ENCODE measurements at regions not wholly inside any gene's neighbourhood (a gene's known extent, or its start where the extent isn't known, plus 50 kb on each side); places are given as distances from the start of the nearest gene placed in this dataset.

DNA sequence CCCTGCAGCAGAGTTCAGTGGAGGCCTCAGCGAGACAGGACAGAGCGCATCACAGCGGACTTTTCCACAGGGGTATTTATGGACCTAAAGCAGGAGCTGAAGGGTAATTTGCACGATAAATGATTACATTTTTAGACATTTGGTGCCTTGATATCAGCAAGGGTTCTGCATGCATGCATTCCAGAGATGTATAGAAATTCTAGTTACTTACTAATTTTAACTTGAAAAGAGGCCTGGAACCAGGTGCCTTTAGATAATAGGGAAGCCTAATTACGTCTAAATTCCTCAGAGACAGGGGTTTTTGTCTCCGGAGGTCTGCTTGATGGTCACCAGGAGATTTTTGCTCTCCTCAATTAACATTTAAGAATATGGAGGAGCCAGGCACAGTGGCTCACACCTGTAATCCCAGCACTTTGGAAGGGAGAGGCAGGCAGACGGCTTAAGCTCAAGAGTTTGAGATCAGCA is 79.8 kb upstream of the MFGE8 start:
- ChIA-PET CTCF (interaction anchor here (1.8 kb wide), 1 partner anchor 88 kb away, joined by 5 read pairs; no protein-coding TSS in a partner anchor), SMC1A (ENCODE audit: uncharacterized antibody, unreplicated experiment) (interaction anchor here (2.3 kb wide), 1 partner anchor 10 kb away, joined by 7 read pairs; no protein-coding TSS in a partner anchor), POLR2A (no interaction called here), RAD21 (ENCODE audit: unreplicated experiment) (no interaction called here)
- in situ Hi-C loops (cut with MboI) (no loop called here), intact Hi-C loops (cut with micrococcal nuclease; ENCODE audit: unreplicated experiment) (no loop called here)
- ATAC-seq (no peak), DNase-seq (ENCODE audit: low read depth, low spot score) (no peak), FAIRE-seq (no peak)
- Histone ChIP-seq H2AFZ (ENCODE audit: control insufficient read depth, low read depth, low read length) (no peak overlapping the region), H3K4me3 (no peak overlapping the region), H3K9me3 (replicated peaks; ENCODE audit: control insufficient read depth, insufficient read depth, low read length) (no peaks in the 10 kb centered on the region), H3K4me2 (ENCODE audit: control insufficient read depth, insufficient read depth) (no peak overlapping the region), H3K27me3 (replicated peaks in 1 of 2; ENCODE audit: control insufficient read depth in 2 of 2, insufficient read depth in 2 of 2, low read length in 1 of 2) (no peaks in the 10 kb centered on the region; a peak in 1 of 4 replicates), H3K36me3 (ENCODE audit: control insufficient read depth in 2 of 2, insufficient read depth in 2 of 2, low read length in 1 of 2) (no peaks in the 10 kb centered on the region), H3K79me2 (ENCODE audit: control insufficient read depth, insufficient read depth, low read length) (no peaks in the 10 kb centered on the region), H3K4me1 (ENCODE audit: control insufficient read depth, insufficient read depth, low read length) (no peaks in the 10 kb centered on the region), H4K20me1 (ENCODE audit: control insufficient read depth, insufficient read depth) (no peaks in the 10 kb centered on the region), H3K27ac (ENCODE audit: control insufficient read depth, insufficient read depth) (no peak overlapping the region), H3K9ac (ENCODE audit: control insufficient read depth, insufficient read depth, low read length) (no peak overlapping the region)
- TF ChIP-seq ZZZ3 (IDR thresholded peaks at IDR 0.05; ENCODE audit: control insufficient read depth, insufficient read length, low read depth) (no peak), ATF2 (IDR thresholded peaks at IDR 0.05; ENCODE audit: low read length) (no peak), CBX5 (IDR thresholded peaks at IDR 0.05; ENCODE audit: low read depth) (no peak), RBBP5 (conservative IDR thresholded peaks at IDR 0.05) (no peak), RUNX3 (IDR thresholded peaks at IDR 0.05; ENCODE audit: low read length) (no peak), CHD2 (IDR thresholded peaks at IDR 0.05; ENCODE audit: borderline replicate concordance, low read depth, low read length) (no peak)
- 39% methylated on average over 7 of the region's 7 CpGs for WGBS (ENCODE audit: insufficient coverage, insufficient replicate concordance, low lambda C conversion rate, missing lambda C conversion rate)
- no TSS peak for BruUV-seq (replicated peaks)

GRCh38 chr15:88993662-88994061 is 80.5 kb upstream of the MFGE8 start:
- BruUV-seq (replicated peaks) = no TSS peak
- H3K27me3 ChIP-seq (replicated peaks in 1 of 2; ENCODE audit: control insufficient read depth in 2 of 2, insufficient read depth in 2 of 2, low read length in 1 of 2) = no peaks in the 10 kb centered on the region; a peak in 1 of 4 replicates
- no peak for TF ChIP-seq ZNF384 (IDR thresholded peaks at IDR 0.05; ENCODE audit: borderline replicate concordance, low read depth, low read length)
- ChIA-PET SMC1A (ENCODE audit: uncharacterized antibody, unreplicated experiment) (interaction anchor here (1.1 to 2.3 kb wide), 2 partner anchors 11 to 89 kb away, joined by 5 to 7 read pairs; no protein-coding TSS in a partner anchor), POLR2A (no interaction called here), RAD21 (ENCODE audit: unreplicated experiment) (no interaction called here), CTCF (interaction anchor here (0.7 to 1.4 kb wide), 2 partner anchors 14 to 89 kb away, joined by 3 read pairs; no protein-coding TSS in a partner anchor)
- no peaks in the 10 kb centered on the region for H3K79me2 ChIP-seq (ENCODE audit: control insufficient read depth, insufficient read depth, low read length)
- no peaks in the 10 kb centered on the region for H3K4me1 ChIP-seq (ENCODE audit: control insufficient read depth, insufficient read depth, low read length)
- H3K4me3 ChIP-seq = no peak overlapping the region
- H3K9me3 ChIP-seq (replicated peaks; ENCODE audit: control insufficient read depth, insufficient read depth, low read length) = no peaks in the 10 kb centered on the region
- H3K4me2 ChIP-seq (ENCODE audit: control insufficient read depth, insufficient read depth) = no peak overlapping the region
- ATAC-seq = no peak
- no peak overlapping the region for H3K27ac ChIP-seq (ENCODE audit: control insufficient read depth, insufficient read depth)
- H2AFZ ChIP-seq (ENCODE audit: control insufficient read depth, low read depth, low read length) = no peak overlapping the region
- in situ Hi-C loops (cut with MboI) (no loop called here), intact Hi-C loops (cut with micrococcal nuclease; ENCODE audit: unreplicated experiment) (no loop called here)
- DNase-seq (ENCODE audit: low read depth, low spot score) = no peak
- no peak overlapping the region for H3K9ac ChIP-seq (ENCODE audit: control insufficient read depth, insufficient read depth, low read length)
- 32% methylated on average over 5 of the region's 5 CpGs for WGBS (ENCODE audit: insufficient coverage, insufficient replicate concordance, low lambda C conversion rate, missing lambda C conversion rate)
- no peaks in the 10 kb centered on the region for H4K20me1 ChIP-seq (ENCODE audit: control insufficient read depth, insufficient read depth)
- no peak for FAIRE-seq
- H3K36me3 ChIP-seq (ENCODE audit: control insufficient read depth in 2 of 2, insufficient read depth in 2 of 2, low read length in 1 of 2) = no peaks in the 10 kb centered on the region

Measured in GM12878 (cell line).